SK-N-SH (cell line): ENCODE measurements at regions not wholly inside any gene's neighbourhood (a gene's known extent, or its start where the extent isn't known, plus 50 kb on each side); places are given as distances from the start of the nearest gene placed in this dataset.

ENCODE experiments used
- CTCF ChIA-PET: fragments of 300-600, 350-600 bp; formaldehyde crosslinking; extraction: SDS; loops from one replicate; lab custom pipeline; 2021; lab: Yijun Ruan, JAX
- POLR2A ChIA-PET: fragments of 350-600 bp; sonication (Branson Sonifier 250); formaldehyde crosslinking; extraction: SDS; loops from one replicate; lab custom pipeline; 2020; ENCODE audit warnings: antibody characterized with exemption, inconsistent platforms; lab: Yijun Ruan, JAX
- DNase-seq: peaks from one replicate; pipeline ENCODE4 v3.0.0; 2012
- H2AFZ ChIP-seq: fragments of 200-600 bp; sonication (generic); 2 replicates; pipeline ENCODE4 v1.8.1; 2016; ENCODE audit warnings: antibody characterized with exemption, mild to moderate bottlenecking, low read depth
- H3F3A ChIP-seq: fragments of 200-600 bp; sonication (generic); replicated peaks from 2 replicates; pipeline ENCODE3; 2016; ENCODE audit warnings: antibody characterized with exemption, mild to moderate bottlenecking; ENCODE audit not compliant: insufficient read depth
- H3K27ac ChIP-seq, 2 experiments: fragments of 200-500 bp in 1 of 2; fragments of 200-600 bp in 1 of 2; sonication (Bioruptor generic) in 1 of 2; sonication (generic), shearing (Covaris generic) in 1 of 2; 2 replicates each; pipeline versions ENCODE4 v1.5.1 to v1.6.1; 2014 to 2016; ENCODE audit warnings: low read depth in 2 of 2, inconsistent platforms in 1 of 2, low read length in 1 of 2, mild to moderate bottlenecking in 1 of 2, mixed read lengths in 1 of 2
- H3K27me3 ChIP-seq: fragments of 200-600 bp; sonication (generic), shearing (Covaris generic); 2 replicates; pipeline ENCODE4 v1.6.1; 2016; ENCODE audit warnings: mixed run types; ENCODE audit not compliant: insufficient read depth
- H3K36me3 ChIP-seq, 2 experiments: fragments of 200-500 bp in 1 of 2; fragments of 200-600 bp in 1 of 2; sonication (Bioruptor generic) in 1 of 2; sonication (generic) in 1 of 2; replicated peaks in 1 of 2; 2 replicates each; pipeline versions ENCODE3 to v1.5.1; 2014 to 2016; ENCODE audit warnings: low read length in 1 of 2, mild to moderate bottlenecking in 1 of 2; ENCODE audit not compliant: insufficient read depth in 2 of 2, control insufficient read depth in 1 of 2
- H3K4me1 ChIP-seq, 2 experiments: fragments of 200-500 bp in 1 of 2; fragments of 200-600 bp in 1 of 2; sonication (Bioruptor generic) in 1 of 2; sonication (generic), shearing (Covaris generic) in 1 of 2; 2 replicates each; pipeline versions ENCODE4 v1.5.1 to v1.6.1; 2014 to 2016; ENCODE audit warnings: low read depth in 1 of 2, low read length in 1 of 2, mixed run types in 1 of 2; ENCODE audit not compliant: insufficient read depth in 2 of 2, control insufficient read depth in 1 of 2
- H3K4me2 ChIP-seq: fragments of 200-600 bp; sonication (generic), shearing (Covaris generic); 2 replicates; pipeline ENCODE4 v1.6.1; 2017; ENCODE audit warnings: mixed run types
- H3K4me3 ChIP-seq, 2 experiments: fragments of 200-500 bp in 1 of 2; fragments of 200-600 bp in 1 of 2; sonication (Bioruptor generic) in 1 of 2; sonication (generic), shearing (Covaris generic) in 1 of 2; 2 replicates each; pipeline versions ENCODE4 v1.5.1 to v1.8.1; 2014 to 2016; ENCODE audit warnings: low read depth in 2 of 2, inconsistent platforms in 1 of 2, low read length in 1 of 2, mild to moderate bottlenecking in 1 of 2, mixed read lengths in 1 of 2, moderate library complexity in 1 of 2
- H3K79me2 ChIP-seq: fragments of 200-600 bp; sonication (generic); 2 replicates; pipeline ENCODE4 v1.8.1; 2017; ENCODE audit warnings: mild to moderate bottlenecking; ENCODE audit not compliant: insufficient read depth
- H3K9ac ChIP-seq: fragments of 200-600 bp; sonication (generic); 2 replicates; pipeline ENCODE4 v1.6.1; 2017; ENCODE audit warnings: mixed run types
- H3K9me2 ChIP-seq: fragments of 200-600 bp; sonication (generic); 2 replicates; pipeline ENCODE4 v1.6.1; 2017; ENCODE audit warnings: mixed run types
- H3K9me3 ChIP-seq: fragments of 200-600 bp; sonication (generic); 2 replicates; pipeline ENCODE4 v1.6.1; 2017; ENCODE audit warnings: mixed run types, mild to moderate bottlenecking, moderate library complexity
- H4K20me1 ChIP-seq: fragments of 200-600 bp; sonication (generic); 2 replicates; pipeline ENCODE4 v1.6.1; 2017; ENCODE audit warnings: mild to moderate bottlenecking, mixed run types; ENCODE audit not compliant: insufficient read depth
- CHD2 ChIP-seq: fragments of 150-350 bp; IDR thresholded peaks from 2 replicates; pipeline ENCODE4 v1.6.1; 2018; ENCODE audit warnings: low read length; ENCODE audit not compliant: partially characterized antibody
- ELF1 ChIP-seq: IDR thresholded peaks from 2 replicates; pipeline ENCODE4 v1.4.0; 2012
- EP300 ChIP-seq, 2 experiments: IDR thresholded peaks; 2 replicates each; pipeline versions ENCODE4 v1.4.0 to v1.6.1; 2012; ENCODE audit warnings: borderline replicate concordance in 1 of 2, low read depth in 1 of 2, low read length in 1 of 2
- EZH2phosphoT487 ChIP-seq: fragments of 200-600 bp; sonication (generic); IDR thresholded peaks from 2 replicates; pipeline ENCODE4 v1.6.1; 2017; ENCODE audit warnings: low read depth, mixed run types, mild to moderate bottlenecking, antibody characterized with exemption, moderate library complexity, borderline replicate concordance
- GATA2 ChIP-seq: sonication (generic); formaldehyde crosslinking; IDR thresholded peaks from 2 replicates; pipeline ENCODE4 v1.5.0; 2020; ENCODE audit warnings: mild to moderate bottlenecking, missing genetic modification reagents
- NRF1 ChIP-seq: IDR thresholded peaks from 2 replicates; pipeline ENCODE4 v1.6.1; 2012; ENCODE audit warnings: low read depth, mild to moderate bottlenecking, low read length
- POLR2AphosphoS5 ChIP-seq: IDR thresholded peaks from 2 replicates; pipeline ENCODE4 v1.6.1; 2012; ENCODE audit warnings: low read depth, low read length
- RAD21 ChIP-seq: IDR thresholded peaks from 2 replicates; pipeline ENCODE4 v1.6.1; 2012; ENCODE audit warnings: mild to moderate bottlenecking, low read length
- RCOR1 ChIP-seq: fragments of 150-350 bp; IDR thresholded peaks from 2 replicates; pipeline ENCODE4 v1.6.1; 2017; ENCODE audit warnings: antibody characterized with exemption, low read length
- RFX5 ChIP-seq: IDR thresholded peaks from 2 replicates; pipeline ENCODE4 v1.6.1; 2012; ENCODE audit warnings: mild to moderate bottlenecking, improper control_type of control experiment, low read length
- TAF1 ChIP-seq: IDR thresholded peaks from 2 replicates; pipeline ENCODE4 v1.6.1; 2012; ENCODE audit warnings: low read depth, mild to moderate bottlenecking, low read length, moderate library complexity, borderline replicate concordance
- TCF12 ChIP-seq: IDR thresholded peaks from 2 replicates; pipeline ENCODE4 v1.4.0; 2012
- TEAD4 ChIP-seq: IDR thresholded peaks from 2 replicates; pipeline ENCODE4 v1.4.0; 2012; ENCODE audit warnings: mild to moderate bottlenecking, borderline replicate concordance; ENCODE audit not compliant: insufficient read depth
- YY1 ChIP-seq: IDR thresholded peaks from 2 replicates; pipeline ENCODE4 v1.4.0; 2012; ENCODE audit warnings: low read depth, mild to moderate bottlenecking
- WGBS: methylation state at CpG from one replicate; pipeline ENCODE4 v1.1.6; 2017; ENCODE audit warnings: low lambda C conversion rate; 5-methylcytosine and 5-hydroxymethylcytosine counted together
- TF ChIP-seq, protein P1 (sequence below): fragments of 150-350 bp; IDR thresholded peaks from 2 replicates; pipeline ENCODE4 v1.6.1; 2017; ENCODE audit warnings: antibody characterized with exemption, low read length, low read depth, borderline replicate concordance
- TF ChIP-seq, protein P2 (sequence below): IDR thresholded peaks from 2 replicates; pipeline ENCODE4; 2012
- TF ChIP-seq, protein P3 (sequence below): fragments of 200-600 bp; sonication (generic); IDR thresholded peaks from 2 replicates; pipeline ENCODE4 v1.6.1; 2017; ENCODE audit warnings: antibody characterized with exemption, mild to moderate bottlenecking, moderate library complexity
- TF ChIP-seq, protein P4 (sequence below): IDR thresholded peaks from 2 replicates; pipeline ENCODE4 v1.6.1; 2012; ENCODE audit warnings: mild to moderate bottlenecking, low read depth, low read length, moderate library complexity
- TF ChIP-seq, protein P5 (sequence below): IDR thresholded peaks from 2 replicates; pipeline ENCODE4 v1.4.0; 2012; ENCODE audit warnings: low read depth

DNA sequence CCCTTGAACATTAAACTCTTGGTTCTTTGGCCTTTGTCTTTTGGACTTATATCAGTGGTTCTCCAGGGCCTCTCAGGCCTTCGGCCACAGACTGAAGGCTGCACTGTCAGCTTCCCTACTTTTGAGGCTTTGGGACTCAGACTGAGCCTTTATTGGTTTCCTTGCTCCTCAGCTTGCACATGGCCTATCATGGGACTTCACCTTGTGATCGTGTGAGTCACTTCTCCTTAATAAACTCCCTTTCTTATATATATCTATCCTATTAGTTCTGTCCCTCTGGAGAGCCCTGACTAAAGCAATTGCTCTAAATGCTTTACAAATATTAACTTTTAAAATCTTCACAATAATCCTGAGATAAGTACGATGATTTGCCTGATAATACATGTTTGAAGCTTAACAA lies 353.6 kb upstream of the TRIB2 start:
- Histone ChIP-seq H4K20me1 (no peaks in the 10 kb centered on the region), H3K9me3 (no peaks in the 10 kb centered on the region), H3K36me3 (no peaks in the 10 kb centered on the region), H3K9me2 (no peaks in the 10 kb centered on the region), H3K27me3 (no peaks in the 10 kb centered on the region), H3K4me2 (no peak overlapping the region), H3K4me1 (peaks cover 2 to 4% of the 10 kb centered on the region in 2 experiments; a peak in 3 of 4 replicates), H3K27ac (no peak overlapping the region), H3F3A (no peaks in the 10 kb centered on the region), H3K4me3 (no peak overlapping the region), H3K9ac (no peak overlapping the region), H3K79me2 (no peaks in the 10 kb centered on the region), H2AFZ (no peak overlapping the region)
- ChIA-PET POLR2A (no interaction called here), CTCF (interaction anchor here (0.8 to 1.0 kb wide), 3 partner anchors 36 to 885 kb away, joined by 3 to 4 read pairs (median 3); partner anchors contain the start of gene TRIB2)
- 79% methylated on average over 3 of the region's 3 CpGs for WGBS
- no peak for DNase-seq
- TF ChIP-seq, protein P1, sequence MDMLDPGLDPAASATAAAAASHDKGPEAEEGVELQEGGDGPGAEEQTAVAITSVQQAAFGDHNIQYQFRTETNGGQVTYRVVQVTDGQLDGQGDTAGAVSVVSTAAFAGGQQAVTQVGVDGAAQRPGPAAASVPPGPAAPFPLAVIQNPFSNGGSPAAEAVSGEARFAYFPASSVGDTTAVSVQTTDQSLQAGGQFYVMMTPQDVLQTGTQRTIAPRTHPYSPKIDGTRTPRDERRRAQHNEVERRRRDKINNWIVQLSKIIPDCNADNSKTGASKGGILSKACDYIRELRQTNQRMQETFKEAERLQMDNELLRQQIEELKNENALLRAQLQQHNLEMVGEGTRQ = no peak
- no peak for TF ChIP-seq TCF12
- TF ChIP-seq TEAD4 = no peak
- TF ChIP-seq, protein P2, sequence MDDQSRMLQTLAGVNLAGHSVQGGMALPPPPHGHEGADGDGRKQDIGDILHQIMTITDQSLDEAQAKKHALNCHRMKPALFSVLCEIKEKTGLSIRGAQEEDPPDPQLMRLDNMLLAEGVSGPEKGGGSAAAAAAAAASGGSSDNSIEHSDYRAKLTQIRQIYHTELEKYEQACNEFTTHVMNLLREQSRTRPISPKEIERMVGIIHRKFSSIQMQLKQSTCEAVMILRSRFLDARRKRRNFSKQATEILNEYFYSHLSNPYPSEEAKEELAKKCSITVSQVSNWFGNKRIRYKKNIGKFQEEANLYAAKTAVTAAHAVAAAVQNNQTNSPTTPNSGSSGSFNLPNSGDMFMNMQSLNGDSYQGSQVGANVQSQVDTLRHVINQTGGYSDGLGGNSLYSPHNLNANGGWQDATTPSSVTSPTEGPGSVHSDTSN = no peak
- no peak for TF ChIP-seq CHD2
- TF ChIP-seq RFX5 = no peak
- TF ChIP-seq, protein P3, sequence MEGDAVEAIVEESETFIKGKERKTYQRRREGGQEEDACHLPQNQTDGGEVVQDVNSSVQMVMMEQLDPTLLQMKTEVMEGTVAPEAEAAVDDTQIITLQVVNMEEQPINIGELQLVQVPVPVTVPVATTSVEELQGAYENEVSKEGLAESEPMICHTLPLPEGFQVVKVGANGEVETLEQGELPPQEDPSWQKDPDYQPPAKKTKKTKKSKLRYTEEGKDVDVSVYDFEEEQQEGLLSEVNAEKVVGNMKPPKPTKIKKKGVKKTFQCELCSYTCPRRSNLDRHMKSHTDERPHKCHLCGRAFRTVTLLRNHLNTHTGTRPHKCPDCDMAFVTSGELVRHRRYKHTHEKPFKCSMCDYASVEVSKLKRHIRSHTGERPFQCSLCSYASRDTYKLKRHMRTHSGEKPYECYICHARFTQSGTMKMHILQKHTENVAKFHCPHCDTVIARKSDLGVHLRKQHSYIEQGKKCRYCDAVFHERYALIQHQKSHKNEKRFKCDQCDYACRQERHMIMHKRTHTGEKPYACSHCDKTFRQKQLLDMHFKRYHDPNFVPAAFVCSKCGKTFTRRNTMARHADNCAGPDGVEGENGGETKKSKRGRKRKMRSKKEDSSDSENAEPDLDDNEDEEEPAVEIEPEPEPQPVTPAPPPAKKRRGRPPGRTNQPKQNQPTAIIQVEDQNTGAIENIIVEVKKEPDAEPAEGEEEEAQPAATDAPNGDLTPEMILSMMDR = no peak
- no peak for TF ChIP-seq POLR2AphosphoS5
- no peak for TF ChIP-seq TAF1

DNA sequence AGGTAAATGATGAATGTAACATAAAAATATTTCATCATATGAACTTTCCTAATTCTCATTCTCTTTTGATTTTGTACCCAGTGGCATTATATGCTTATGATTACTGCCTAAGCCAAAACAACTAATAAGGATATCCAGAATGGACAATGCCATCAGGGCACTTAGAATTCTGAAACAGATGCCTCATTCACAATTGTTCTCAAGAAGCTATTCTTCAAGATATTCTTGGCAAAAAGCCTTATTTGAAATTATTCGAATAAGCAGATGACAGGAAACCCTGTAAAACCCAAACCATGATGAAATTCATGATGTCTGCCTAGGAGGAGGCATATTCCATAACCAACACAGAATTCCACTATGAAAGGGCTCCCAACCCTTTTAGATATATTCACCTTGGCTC lies 353.2 kb upstream of the TRIB2 start:
- no peaks in the 10 kb centered on the region for H4K20me1 ChIP-seq
- no peak overlapping the region for H3K4me2 ChIP-seq
- H3K9me3 ChIP-seq = no peaks in the 10 kb centered on the region
- H3K9me2 ChIP-seq = no peaks in the 10 kb centered on the region
- H3F3A ChIP-seq = no peaks in the 10 kb centered on the region
- H3K9ac ChIP-seq = no peak overlapping the region
- H3K4me1 ChIP-seq = peaks cover 7 to 8% of the 10 kb centered on the region in 2 experiments; a peak in 3 of 4 replicates
- POLR2A ChIA-PET = no interaction called here
- no peak overlapping the region for H3K27ac ChIP-seq
- no peak overlapping the region for H2AFZ ChIP-seq
- H3K4me3 ChIP-seq = no peak overlapping the region
- CTCF ChIA-PET = interaction anchor here (0.8 to 1.0 kb wide), 3 partner anchors 35 to 886 kb away, joined by 3 to 4 read pairs (median 3); partner anchors contain the start of gene TRIB2
- whole genome bisulfite sequencing = 48% methylated on average over 1 of the region's 1 CpG
- H3K27me3 ChIP-seq = no peaks in the 10 kb centered on the region
- H3K79me2 ChIP-seq = no peaks in the 10 kb centered on the region
- H3K36me3 ChIP-seq = no peaks in the 10 kb centered on the region
- no peak for DNase-seq
- TF ChIP-seq NRF1 = no peak
- no peak for TF ChIP-seq RAD21
- TF ChIP-seq, protein P4, sequence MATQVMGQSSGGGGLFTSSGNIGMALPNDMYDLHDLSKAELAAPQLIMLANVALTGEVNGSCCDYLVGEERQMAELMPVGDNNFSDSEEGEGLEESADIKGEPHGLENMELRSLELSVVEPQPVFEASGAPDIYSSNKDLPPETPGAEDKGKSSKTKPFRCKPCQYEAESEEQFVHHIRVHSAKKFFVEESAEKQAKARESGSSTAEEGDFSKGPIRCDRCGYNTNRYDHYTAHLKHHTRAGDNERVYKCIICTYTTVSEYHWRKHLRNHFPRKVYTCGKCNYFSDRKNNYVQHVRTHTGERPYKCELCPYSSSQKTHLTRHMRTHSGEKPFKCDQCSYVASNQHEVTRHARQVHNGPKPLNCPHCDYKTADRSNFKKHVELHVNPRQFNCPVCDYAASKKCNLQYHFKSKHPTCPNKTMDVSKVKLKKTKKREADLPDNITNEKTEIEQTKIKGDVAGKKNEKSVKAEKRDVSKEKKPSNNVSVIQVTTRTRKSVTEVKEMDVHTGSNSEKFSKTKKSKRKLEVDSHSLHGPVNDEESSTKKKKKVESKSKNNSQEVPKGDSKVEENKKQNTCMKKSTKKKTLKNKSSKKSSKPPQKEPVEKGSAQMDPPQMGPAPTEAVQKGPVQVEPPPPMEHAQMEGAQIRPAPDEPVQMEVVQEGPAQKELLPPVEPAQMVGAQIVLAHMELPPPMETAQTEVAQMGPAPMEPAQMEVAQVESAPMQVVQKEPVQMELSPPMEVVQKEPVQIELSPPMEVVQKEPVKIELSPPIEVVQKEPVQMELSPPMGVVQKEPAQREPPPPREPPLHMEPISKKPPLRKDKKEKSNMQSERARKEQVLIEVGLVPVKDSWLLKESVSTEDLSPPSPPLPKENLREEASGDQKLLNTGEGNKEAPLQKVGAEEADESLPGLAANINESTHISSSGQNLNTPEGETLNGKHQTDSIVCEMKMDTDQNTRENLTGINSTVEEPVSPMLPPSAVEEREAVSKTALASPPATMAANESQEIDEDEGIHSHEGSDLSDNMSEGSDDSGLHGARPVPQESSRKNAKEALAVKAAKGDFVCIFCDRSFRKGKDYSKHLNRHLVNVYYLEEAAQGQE = no peak
- TF ChIP-seq TAF1 = no peak
- no peak for TF ChIP-seq EP300 (IDR thresholded peaks at IDR 0.05; ENCODE audit: borderline replicate concordance in 1 of 2, low read depth in 1 of 2, low read length in 1 of 2)
- TF ChIP-seq RCOR1 = no peak
- TF ChIP-seq GATA2 (CRISPR knock-in tag) = no peak
- TF ChIP-seq, protein P1 = no peak
- TF ChIP-seq EZH2phosphoT487 = no peak
- TF ChIP-seq ELF1 = no peak
- TF ChIP-seq YY1 = no peak
- TF ChIP-seq, protein P5, sequence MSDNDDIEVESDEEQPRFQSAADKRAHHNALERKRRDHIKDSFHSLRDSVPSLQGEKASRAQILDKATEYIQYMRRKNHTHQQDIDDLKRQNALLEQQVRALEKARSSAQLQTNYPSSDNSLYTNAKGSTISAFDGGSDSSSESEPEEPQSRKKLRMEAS = no peak
